HG02938 (cell line): ENCODE measurements at regions not wholly inside any gene's neighbourhood (a gene's known extent, or its start where the extent isn't known, plus 50 kb on each side); places are given as distances from the start of the nearest gene placed in this dataset.
"Not testable (repeated sequence)": the region's sequence is repeated elsewhere in the genome, so short reads cannot be mapped to it uniquely, and the experiment has no call there.

ENCODE experiments used
- ATAC-seq: cut with Tn5 transposase; IDR thresholded peaks from one replicate; pipeline ENCODE4 v1.9.1; 2021; ENCODE audit warnings: mild to moderate bottlenecking, moderate library complexity; ENCODE audit not compliant: unreplicated experiment

- ATAC-seq: no peak
Measured at GRCh38 chr5:174504266-174504726, 220.1 kb upstream of the MSX2 start.

- no peak for ATAC-seq
Measured at GRCh38 chr5:174505621-174506020, 218.8 kb upstream of the MSX2 start.

DNA sequence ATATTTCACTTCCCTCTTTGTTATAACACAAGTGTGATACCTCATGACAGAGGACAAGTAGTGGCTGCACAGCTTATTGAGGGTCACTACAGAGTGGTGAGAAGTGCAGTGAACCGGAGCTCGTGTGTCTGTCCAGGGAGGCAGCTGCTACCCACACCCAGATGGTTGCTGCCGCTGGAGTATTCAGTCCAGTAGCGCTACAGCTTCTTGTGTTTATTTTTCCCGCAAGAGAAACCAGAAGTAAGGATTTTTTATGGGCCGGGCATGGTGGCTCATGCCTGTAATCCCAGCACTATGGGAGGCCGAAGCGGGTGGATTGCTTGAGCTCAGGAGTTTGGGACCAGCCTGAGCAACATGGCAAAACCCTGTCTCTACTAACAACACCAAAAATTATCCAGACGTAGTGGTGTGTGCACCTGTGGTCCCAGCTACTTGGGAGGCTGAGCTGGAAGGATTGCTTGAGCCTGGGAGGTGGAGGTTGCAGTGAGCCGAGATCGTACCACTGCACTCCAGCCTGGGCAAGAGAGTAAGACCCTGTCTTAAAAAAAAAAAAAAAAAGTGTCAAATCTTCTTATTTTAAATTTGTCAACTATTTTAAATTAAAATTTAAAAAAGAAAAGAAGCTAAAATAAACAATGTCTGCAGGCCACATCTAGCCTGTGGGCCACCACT, 213.5 kb upstream of the MSX2 start:
- not testable (repeated sequence) for ATAC-seq

- no peak for ATAC-seq
Measured at GRCh38 chr5:174511714-174512253, 212.6 kb upstream of the MSX2 start.

DNA sequence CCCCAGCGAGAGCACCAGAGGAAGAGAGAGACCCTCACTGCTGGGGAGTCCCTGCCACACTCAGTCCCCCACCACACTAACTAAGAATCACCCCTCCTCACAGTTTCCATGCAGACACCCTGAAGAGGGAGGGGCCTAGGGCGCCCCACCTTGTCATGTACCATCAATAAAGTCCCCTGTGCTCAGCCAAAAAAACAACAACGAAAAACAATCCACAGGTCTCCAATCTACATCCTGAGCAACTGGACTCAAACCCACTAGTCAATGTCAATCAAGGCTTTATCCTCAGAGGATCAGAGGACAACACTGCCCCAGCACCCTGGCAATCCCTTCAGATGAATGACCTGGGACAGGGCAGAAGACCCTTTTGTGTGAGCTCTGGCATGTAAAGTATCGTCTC, 210.1 kb upstream of the MSX2 start:
- no peak for ATAC-seq

DNA sequence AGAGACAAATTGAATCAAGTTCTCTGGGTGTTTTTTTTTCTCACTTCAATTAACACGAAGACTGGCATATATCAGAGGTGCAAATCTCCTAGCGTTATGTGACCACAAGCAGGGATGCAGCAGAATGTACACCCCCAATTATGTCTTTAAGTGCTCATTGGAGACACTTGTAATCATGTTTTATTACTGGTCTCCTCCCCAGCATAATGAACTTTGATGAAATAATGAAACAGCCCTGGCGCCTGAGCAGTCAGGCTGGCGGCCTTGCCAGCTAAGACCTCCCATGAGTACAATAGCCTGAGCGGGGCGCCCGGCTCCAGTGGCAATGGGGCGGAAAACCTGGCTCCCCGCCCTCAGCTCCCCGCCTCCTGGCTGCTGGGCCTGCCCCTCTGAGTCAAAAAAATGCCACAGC, 209.4 kb upstream of the MSX2 start:
- no peak for ATAC-seq

- ATAC-seq: no peak
Measured at GRCh38 chr5:174516741-174517140, 207.6 kb upstream of the MSX2 start.

DNA sequence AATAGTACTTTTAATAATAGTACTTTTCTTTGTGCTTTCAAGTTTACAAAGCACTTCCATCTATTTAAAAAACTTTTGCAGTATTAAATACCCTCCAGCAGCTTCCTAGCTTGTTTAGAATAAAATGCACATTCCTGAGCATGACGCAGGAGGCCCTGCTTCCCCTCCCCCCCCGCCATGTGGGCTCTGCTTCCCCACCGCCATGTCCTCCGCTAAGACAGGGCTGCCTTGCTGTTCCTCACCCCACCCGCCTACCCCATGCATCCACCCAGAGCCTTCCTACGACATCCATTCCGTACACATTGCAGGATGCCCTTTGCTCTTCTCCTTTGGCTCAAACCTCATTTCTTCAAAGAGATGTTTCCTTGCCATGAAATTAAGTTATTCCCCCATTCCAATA, 205.9 kb upstream of the MSX2 start:
- no peak for ATAC-seq

DNA sequence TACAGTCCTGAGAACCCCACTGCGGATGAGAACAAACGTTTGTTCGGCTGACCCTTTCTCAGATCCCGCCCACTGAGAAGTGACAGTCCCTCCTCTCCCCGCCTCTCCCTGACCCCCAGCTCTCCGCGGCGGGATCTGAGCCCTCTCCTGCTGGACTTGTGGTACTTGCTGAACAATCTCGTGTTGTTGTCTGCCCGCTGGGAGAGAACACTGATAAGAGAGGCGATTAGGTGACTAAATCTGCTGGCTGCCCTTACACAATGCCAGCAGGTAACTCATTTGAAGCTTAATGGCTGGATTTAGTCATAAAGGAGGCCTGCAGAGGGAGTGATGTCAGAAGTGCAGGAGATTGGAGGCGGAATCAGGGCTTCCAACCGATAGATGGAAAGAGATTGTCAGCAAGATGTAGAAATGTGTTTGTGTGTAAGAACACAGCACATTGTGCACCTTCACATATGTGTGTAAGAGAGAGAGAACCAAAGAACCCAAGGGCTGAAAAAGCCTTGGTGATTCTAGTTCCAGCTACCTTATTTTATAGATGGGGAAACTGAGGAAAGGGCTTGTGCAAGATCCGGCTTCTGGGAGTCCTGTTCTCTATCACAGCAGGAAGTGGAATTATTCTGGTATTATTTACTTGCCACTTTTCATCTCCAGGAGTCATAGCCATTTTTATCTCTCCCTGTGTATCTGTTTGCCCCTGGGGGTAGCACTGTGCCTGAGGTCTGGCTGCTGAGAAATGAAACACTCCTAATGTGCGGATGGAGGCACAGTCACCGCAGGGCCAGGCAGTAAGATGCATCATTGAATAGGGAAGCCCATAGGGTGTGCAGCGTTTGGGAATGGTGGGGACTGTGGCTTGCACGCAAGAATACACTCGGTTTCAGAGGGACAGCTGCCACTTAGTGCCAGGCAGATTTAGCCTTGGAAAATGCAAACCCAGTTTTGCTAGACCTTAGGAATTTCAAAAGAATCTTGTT, 203.7 kb upstream of the MSX2 start:
- ATAC-seq: no peak

GRCh38 chr5:174521449-174521848, 202.9 kb upstream of the MSX2 start:
- ATAC-seq: no peak

DNA sequence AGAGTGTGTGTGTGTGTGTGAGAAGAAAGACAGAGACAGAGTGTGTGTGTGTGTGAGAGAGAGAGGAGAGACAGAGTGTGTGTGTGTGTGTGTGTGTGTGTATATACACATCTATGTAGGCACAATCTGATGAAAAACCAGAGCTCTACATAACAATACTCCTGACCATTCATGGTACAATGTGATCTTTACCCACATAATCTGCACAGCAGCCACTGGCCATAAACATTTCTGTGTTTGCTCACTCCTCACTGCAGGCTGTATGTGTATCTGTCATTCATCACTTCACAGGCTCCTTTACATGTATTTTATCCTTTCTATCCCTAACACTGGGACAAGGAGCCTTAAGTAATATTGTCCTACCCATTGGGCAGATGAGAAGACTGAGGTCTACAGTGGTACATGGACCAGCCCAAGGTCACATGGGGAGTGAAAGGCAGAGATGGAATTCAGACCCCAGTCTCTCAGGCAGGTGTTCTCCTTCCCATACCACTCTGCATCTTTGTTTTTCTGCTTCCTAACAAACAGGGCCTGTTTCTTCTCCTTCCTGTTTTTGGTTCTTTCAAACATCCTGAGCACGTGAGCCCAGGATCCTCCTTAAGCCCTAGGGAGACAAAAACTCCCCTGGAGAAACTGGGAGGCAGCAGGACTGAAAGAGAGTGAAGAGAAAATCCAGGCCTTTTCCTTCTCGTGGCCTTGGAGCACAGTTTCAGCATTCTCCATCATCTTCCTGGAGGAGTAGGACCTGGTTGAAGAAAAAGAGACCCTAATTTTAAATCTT, 201.7 kb upstream of the MSX2 start:
- ATAC-seq: no peak

DNA sequence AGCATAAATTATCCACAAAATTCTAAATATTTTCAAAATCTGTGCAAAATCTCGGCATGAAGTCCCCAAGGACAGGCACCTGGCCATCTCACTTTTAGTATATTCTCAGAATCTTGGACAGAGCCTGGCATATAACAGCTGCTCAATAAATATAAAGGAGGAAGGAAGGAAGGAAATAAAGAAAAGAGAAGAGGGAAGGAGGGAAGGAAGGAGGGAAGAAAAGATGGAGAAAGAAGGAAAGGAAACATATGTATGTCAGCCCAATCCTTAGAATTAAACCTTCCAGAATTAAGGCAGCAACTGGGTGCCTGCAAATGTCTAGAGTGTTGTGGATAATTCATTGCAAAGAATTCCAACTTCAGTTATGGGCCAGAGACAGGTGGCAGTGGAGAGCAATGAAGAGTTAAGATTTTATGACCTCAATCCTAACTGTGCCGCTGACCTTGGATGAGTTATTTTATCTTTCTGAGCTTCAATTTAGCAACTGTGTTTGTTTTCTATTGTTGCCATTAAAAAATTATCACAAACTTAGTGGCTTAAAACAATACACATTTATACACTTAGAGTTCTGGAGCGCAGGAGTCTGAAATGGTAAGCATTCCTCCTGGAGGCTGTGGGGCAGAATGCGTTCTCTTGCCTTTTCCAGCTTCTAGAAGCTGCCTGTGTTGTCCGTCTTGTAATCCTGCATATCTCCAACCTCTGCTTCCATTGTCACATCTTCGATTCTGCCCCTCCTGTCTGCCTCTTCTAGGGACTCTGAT, 200.9 kb upstream of the MSX2 start:
- ATAC-seq: no peak

DNA sequence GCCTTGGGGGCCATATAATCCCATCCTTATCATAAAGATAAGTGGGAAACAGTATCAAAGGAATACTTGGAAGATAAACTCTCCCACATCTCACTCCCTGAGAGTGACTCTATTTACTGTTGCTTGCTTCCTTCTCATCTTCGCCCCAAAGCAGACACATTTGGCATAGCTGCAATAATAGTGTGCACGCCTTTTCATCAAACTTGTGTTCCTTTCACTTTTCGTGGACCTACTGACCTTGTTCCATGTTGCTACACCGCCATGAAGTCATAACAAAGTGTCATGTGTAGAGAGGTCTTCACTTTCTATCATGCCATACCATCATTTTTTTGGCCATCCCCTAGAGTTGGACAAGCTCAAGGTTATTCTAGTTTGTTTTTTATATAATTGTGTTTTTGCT, 200.0 kb upstream of the MSX2 start:
- ATAC-seq: no peak

DNA sequence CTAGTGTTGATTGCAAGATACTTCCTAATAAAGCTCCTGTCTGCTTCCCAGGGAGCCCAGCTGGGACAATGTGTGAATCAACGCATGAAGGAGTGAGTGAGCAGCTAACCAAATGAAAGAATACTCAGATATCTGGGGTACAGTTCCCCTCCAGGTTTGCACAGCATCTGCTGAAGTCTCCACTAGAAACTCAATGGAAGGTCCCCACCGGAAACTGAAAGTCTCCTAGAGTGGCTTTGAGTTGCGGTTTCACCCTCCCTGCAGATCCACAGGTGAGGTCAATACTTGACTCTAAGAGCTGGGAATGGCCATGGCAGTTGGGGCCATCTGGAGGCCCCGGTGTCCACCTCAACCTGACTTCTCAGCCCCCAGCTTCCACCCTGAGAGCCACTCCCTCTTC, 198.2 kb upstream of the MSX2 start:
- no peak for ATAC-seq

GRCh38 chr5:174527916-174528540, 196.4 kb upstream of the MSX2 start:
- no peak for ATAC-seq

DNA sequence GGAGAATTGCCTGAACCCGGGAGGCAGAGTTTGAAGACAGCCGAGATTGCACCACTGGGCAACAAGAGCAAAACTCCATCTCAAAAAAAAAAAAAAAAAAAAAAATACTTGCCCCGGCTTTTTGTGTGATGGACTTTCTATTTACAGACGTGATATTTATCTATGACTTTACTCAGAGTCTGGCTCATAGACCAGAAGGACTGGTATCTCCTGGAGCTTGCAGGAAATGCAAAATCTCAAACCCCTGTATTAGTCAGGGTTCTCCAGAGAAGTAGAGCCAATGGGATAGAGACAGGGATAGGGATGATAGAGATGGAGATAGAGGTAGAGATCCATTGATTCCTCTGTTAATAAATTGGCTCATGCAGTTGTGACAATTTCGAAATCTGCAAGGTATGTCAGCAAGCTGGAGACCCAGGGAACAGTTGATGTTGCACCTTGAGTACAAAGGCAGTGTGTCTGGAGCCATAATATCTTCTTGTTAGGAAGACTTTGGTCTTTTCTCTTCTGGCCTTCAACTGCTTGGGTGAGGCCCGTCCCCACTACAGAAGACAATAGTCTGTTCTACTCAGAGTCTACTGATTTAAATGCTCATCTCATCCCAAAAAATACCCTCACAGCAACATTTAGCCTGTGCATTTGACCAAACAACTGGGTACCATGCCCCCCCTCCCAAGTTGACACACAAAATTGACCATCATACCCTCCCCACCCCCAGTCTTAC, 195.4 kb upstream of the MSX2 start:
- no peak for ATAC-seq

DNA sequence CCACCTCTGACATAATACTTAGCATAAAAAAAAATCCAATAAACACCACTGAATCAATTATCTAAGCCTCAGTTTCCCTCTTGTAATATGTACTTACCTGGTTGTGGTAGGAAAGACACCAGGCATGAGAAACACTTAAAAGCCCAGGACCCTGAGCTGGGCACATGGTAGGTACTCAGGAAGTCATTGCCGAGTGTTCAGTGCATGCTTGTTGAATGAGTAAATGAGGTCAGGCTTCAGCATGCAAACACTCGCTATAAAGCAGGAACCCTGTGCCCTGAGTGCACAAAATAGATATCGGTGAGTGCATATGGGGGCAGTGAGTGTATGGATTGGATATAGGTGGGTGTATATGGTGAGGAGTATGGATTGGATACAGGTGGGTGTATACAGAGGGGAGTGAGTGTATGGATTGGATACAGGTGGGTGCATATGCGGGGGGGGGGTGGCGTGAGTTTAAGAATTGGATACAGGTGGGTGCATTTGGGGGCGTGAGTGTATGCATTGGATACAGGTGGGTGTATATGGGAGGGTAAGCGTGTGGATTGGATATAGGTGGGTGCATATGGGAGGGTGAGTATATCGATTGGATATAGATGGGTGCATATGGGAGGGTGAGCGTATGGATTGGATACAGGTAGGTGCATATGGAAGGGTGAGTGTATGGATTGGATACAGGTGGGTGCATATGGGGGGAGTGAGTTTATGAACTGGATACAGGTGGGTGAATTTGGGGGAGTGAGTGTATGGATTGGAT, 194.3 kb upstream of the MSX2 start:
- ATAC-seq: no peak

GRCh38 chr5:174531782-174532191, 192.6 kb upstream of the MSX2 start:
- no peak for ATAC-seq
